Central memory CD4-positive, alpha-beta T cell (primary cell): ENCODE measurements at regions not wholly inside any gene's neighbourhood (a gene's known extent, or its start where the extent isn't known, plus 50 kb on each side); places are given as distances from the start of the nearest gene placed in this dataset.
"Not testable (repeated sequence)": the region's sequence is repeated elsewhere in the genome, so short reads cannot be mapped to it uniquely, and the experiment has no call there.

Experiments
- DNase-seq: peaks from one replicate; pipeline ENCODE4 v3.0.0; 2022

GRCh38 chr15:81763304-81763703, 282.5 kb downstream of the MEX3B start:
- DNase-seq: no peak

- no peak for DNase-seq
Measured at GRCh38 chr15:81760686-81761085, 285.1 kb downstream of the MEX3B start.

GRCh38 chr15:81758818-81759284, 287.0 kb downstream of the MEX3B start:
- no peak for DNase-seq

GRCh38 chr15:81755626-81756025, 290.2 kb downstream of the MEX3B start:
- DNase-seq: no peak

- DNase-seq: no peak
Measured at GRCh38 chr15:81754078-81754477, 291.7 kb downstream of the MEX3B start.

- DNase-seq: no peak
Measured at GRCh38 chr15:81752974-81753373, 292.8 kb downstream of the MEX3B start.

- DNase-seq: no peak
Measured at GRCh38 chr15:81752546-81752942, 293.3 kb downstream of the MEX3B start.

GRCh38 chr15:81751816-81752545, 293.8 kb downstream of the MEX3B start:
- DNase-seq: no peak

GRCh38 chr15:81751256-81751655, 294.6 kb downstream of the MEX3B start:
- DNase-seq: no peak

GRCh38 chr15:81749716-81750375, 296.0 kb downstream of the MEX3B start:
- no peak for DNase-seq

GRCh38 chr15:81747482-81747881, 298.3 kb downstream of the MEX3B start:
- DNase-seq: no peak

- no peak for DNase-seq
Measured at GRCh38 chr15:81747026-81747425, 298.8 kb downstream of the MEX3B start.

- no peak for DNase-seq
Measured at GRCh38 chr15:81744364-81744763, 301.5 kb downstream of the MEX3B start.

- no peak for DNase-seq
Measured at GRCh38 chr15:81740416-81740815, 305.4 kb downstream of the MEX3B start.

- no peak for DNase-seq
Measured at GRCh38 chr15:81729340-81729739, 316.5 kb downstream of the MEX3B start.

GRCh38 chr15:81728726-81729125, 317.1 kb downstream of the MEX3B start:
- no peak for DNase-seq

GRCh38 chr15:81725590-81725989, 320.2 kb downstream of the MEX3B start:
- no peak for DNase-seq

- DNase-seq: no peak
Measured at GRCh38 chr15:81724536-81724935, 321.3 kb downstream of the MEX3B start.

- DNase-seq: no peak
Measured at GRCh38 chr15:81723701-81724100, 322.1 kb downstream of the MEX3B start.

GRCh38 chr15:81723113-81723651, 322.6 kb downstream of the MEX3B start:
- DNase-seq: no peak

GRCh38 chr15:81716468-81716867, 329.4 kb downstream of the MEX3B start:
- not testable (repeated sequence) for DNase-seq

- DNase-seq: no peak
Measured at GRCh38 chr15:81710328-81710727, 335.5 kb downstream of the MEX3B start.

GRCh38 chr15:81706816-81707346, 332.9 kb upstream of the TMC3 start:
- not testable (repeated sequence) for DNase-seq

- not testable (repeated sequence) for DNase-seq
Measured at GRCh38 chr15:81705727-81706126, 331.7 kb upstream of the TMC3 start.
